Gastrocnemius medialis (tissue), 4 donors: ENCODE measurements at regions not wholly inside any gene's neighbourhood (a gene's known extent, or its start where the extent isn't known, plus 50 kb on each side); places are given as distances from the start of the nearest gene placed in this dataset.

ENCODE experiments used
- POLR2A ChIP-seq, 2 donors: fragments of 450-650 bp; IDR thresholded peaks; one replicate each; pipeline ENCODE4 v1.6.1; 2017; ENCODE audit warnings: antibody characterized with exemption in 2 of 2, mild to moderate bottlenecking in 2 of 2, moderate library complexity in 2 of 2
- TF ChIP-seq, protein P1 (sequence below), 5 experiments: fragments of 450-650 bp in 3 of 5; fragments of 200-600 bp in 2 of 5; sonication (generic) in 2 of 5; IDR thresholded peaks in 4 of 5; conservative IDR thresholded peaks in 1 of 5; 1 replicate in 4 of 5; 2 replicates in 1 of 5; pipeline ENCODE4 v1.5.1; 2016 to 2019; ENCODE audit warnings: antibody characterized with exemption in 5 of 5, mild to moderate bottlenecking in 3 of 5, moderate library complexity in 3 of 5

DNA sequence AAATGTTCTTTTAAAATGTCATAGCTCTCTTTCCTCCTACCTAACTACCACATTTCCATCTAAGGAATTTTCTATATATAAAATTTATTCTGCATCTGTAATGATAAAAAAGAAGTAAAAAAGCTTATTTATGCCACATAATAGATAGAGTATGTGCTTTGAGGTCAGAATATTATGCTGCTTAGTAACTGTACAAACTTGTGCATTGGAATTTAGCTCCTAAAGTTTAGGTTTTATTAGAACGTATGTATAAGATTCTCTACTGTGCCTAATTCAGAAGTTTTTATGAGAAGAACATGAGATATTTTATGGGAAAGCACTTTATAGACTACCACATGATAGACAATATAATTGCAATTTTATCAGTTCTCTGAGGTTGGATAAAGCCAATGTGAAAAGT, 384.6 kb downstream of the SLC16A7 start:
- TF ChIP-seq, protein P1, sequence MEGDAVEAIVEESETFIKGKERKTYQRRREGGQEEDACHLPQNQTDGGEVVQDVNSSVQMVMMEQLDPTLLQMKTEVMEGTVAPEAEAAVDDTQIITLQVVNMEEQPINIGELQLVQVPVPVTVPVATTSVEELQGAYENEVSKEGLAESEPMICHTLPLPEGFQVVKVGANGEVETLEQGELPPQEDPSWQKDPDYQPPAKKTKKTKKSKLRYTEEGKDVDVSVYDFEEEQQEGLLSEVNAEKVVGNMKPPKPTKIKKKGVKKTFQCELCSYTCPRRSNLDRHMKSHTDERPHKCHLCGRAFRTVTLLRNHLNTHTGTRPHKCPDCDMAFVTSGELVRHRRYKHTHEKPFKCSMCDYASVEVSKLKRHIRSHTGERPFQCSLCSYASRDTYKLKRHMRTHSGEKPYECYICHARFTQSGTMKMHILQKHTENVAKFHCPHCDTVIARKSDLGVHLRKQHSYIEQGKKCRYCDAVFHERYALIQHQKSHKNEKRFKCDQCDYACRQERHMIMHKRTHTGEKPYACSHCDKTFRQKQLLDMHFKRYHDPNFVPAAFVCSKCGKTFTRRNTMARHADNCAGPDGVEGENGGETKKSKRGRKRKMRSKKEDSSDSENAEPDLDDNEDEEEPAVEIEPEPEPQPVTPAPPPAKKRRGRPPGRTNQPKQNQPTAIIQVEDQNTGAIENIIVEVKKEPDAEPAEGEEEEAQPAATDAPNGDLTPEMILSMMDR (IDR thresholded peaks at IDR 0.05 in 4 of 5, conservative IDR thresholded peaks at IDR 0.05 in 1 of 5) = no peak
- no peak for TF ChIP-seq POLR2A (IDR thresholded peaks at IDR 0.05)
